Common myeloid progenitor, CD34-positive (primary cell): ENCODE measurements at regions not wholly inside any gene's neighbourhood (a gene's known extent, or its start where the extent isn't known, plus 50 kb on each side); places are given as distances from the start of the nearest gene placed in this dataset.

Experiments used
- CTCF ChIA-PET: fragments of 350-600 bp; sonication (Branson Sonifier 250); formaldehyde crosslinking; loops from one replicate; lab custom pipeline; 2021; ENCODE audit warnings: antibody characterized with exemption; lab: Charles Lee
- POLR2A ChIA-PET: fragments of 350-600 bp; sonication (Branson Sonifier 250); formaldehyde crosslinking; loops from one replicate; lab custom pipeline; 2021; ENCODE audit warnings: antibody characterized with exemption; lab: Charles Lee
- DNase-seq, 3 donors: peaks; one replicate each; pipeline versions ENCODE4 v3.0.0 to v3.0.0-alpha.2; 2013
- H3K27ac ChIP-seq, 2 experiments: 1 replicate in 1 of 2; 2 replicates in 1 of 2; pipeline ENCODE4 v1.7.0; 2013; ENCODE audit warnings: inconsistent platforms in 2 of 2, low read length in 2 of 2, mild to moderate bottlenecking in 2 of 2, low read depth in 1 of 2, moderate library complexity in 1 of 2; ENCODE audit not compliant: severe bottlenecking in 2 of 2, insufficient read depth in 1 of 2, poor library complexity in 1 of 2
- H3K27me3 ChIP-seq, 5 experiments: replicated peaks in 2 of 5; 1 replicate in 3 of 5; 2 replicates in 2 of 5; pipeline versions ENCODE4 v1.6.1 to v1.7.0; 2013; ENCODE audit warnings: low read length in 4 of 5, mild to moderate bottlenecking in 2 of 5, moderate library complexity in 2 of 5, inconsistent platforms in 1 of 5; ENCODE audit not compliant: insufficient read depth in 5 of 5, control insufficient read depth in 4 of 5
- H3K36me3 ChIP-seq, 4 experiments: 1 replicate in 2 of 4; 2 replicates in 2 of 4; pipeline versions ENCODE4 v1.6.1 to v1.7.0; 2013; ENCODE audit warnings: low read length in 3 of 4, control low read depth in 1 of 4, mild to moderate bottlenecking in 1 of 4; ENCODE audit not compliant: control insufficient read depth in 4 of 4, insufficient read depth in 4 of 4
- H3K4me1 ChIP-seq, 4 experiments: 1 replicate in 3 of 4; 2 replicates in 1 of 4; pipeline versions ENCODE4 v1.6.1 to v1.7.1; 2013; ENCODE audit warnings: low read length in 3 of 4, mild to moderate bottlenecking in 3 of 4, control low read depth in 1 of 4, inconsistent platforms in 1 of 4, moderate library complexity in 1 of 4; ENCODE audit not compliant: control insufficient read depth in 4 of 4, insufficient read depth in 4 of 4; ENCODE audit errors: control extremely low read depth in 1 of 4
- H3K4me3 ChIP-seq, 7 experiments: 1 replicate in 4 of 7; 2 replicates in 3 of 7; pipeline versions ENCODE4 v1.5.1 to v1.7.0; 2013; ENCODE audit warnings: mild to moderate bottlenecking in 7 of 7, low read length in 6 of 7, moderate library complexity in 6 of 7, inconsistent platforms in 2 of 7, low read depth in 2 of 7, control low read depth in 1 of 7; ENCODE audit not compliant: insufficient read depth in 4 of 7, control insufficient read depth in 1 of 7; ENCODE audit errors: extremely low read depth in 1 of 7
- H3K9me3 ChIP-seq, 5 experiments: 1 replicate in 4 of 5; 2 replicates in 1 of 5; pipeline versions ENCODE4 v1.6.1 to v1.7.1; 2013; ENCODE audit warnings: low read length in 4 of 5, mild to moderate bottlenecking in 2 of 5, inconsistent platforms in 1 of 5, low read depth in 1 of 5, moderate library complexity in 1 of 5; ENCODE audit not compliant: control insufficient read depth in 4 of 5, insufficient read depth in 2 of 5; ENCODE audit errors: control extremely low read depth in 1 of 5
- WGBS: methylation state at CpG from one replicate; pipeline ENCODE4 v1.1.5; 2013; ENCODE audit not compliant: insufficient coverage; 5-methylcytosine and 5-hydroxymethylcytosine counted together

- DNase-seq = no peak
- Histone ChIP-seq H3K36me3 (no peaks in the 10 kb centered on the region), H3K9me3 (peaks cover 0 to 3% (median 0%) of the 10 kb centered on the region in 5 experiments), H3K4me3 (no peak overlapping the region), H3K4me1 (no peaks in the 10 kb centered on the region), H3K27ac (no peak overlapping the region), H3K27me3 (peaks cover 0 to 7% (median 6%) of the 10 kb centered on the region in 5 experiments)
- 78% methylated on average over 2 of the region's 4 CpGs for WGBS
- POLR2A ChIA-PET = no interaction called here
- CTCF ChIA-PET = no interaction called here
Observed at GRCh38 chr7:155138204-155138603, 68.1 kb downstream of the HTR5A start.

GRCh38 chr7:155141562-155141961 is 71.4 kb downstream of the HTR5A start:
- CTCF ChIA-PET = no interaction called here
- H3K4me3 ChIP-seq = no peak overlapping the region

GRCh38 chr7:155143381-155143780 is 73.3 kb downstream of the HTR5A start:
- Histone ChIP-seq H3K4me1 (no peaks in the 10 kb centered on the region), H3K36me3 (no peaks in the 10 kb centered on the region), H3K27ac (no peak overlapping the region), H3K27me3 (peaks cover 0 to 18% (median 5%) of the 10 kb centered on the region in 5 experiments), H3K4me3 (no peak overlapping the region), H3K9me3 (no peaks in the 10 kb centered on the region)
- ChIA-PET POLR2A (no interaction called here), CTCF (no interaction called here)
- WGBS = 75% methylated on average over 8 of the region's 9 CpGs
- DNase-seq = no peak

More at GRCh38 chr7:155141562-155141961, 71.4 kb downstream of the HTR5A start:
- no peak for DNase-seq
- Histone ChIP-seq H3K27me3 (peaks cover 0 to 18% (median 7%) of the 10 kb centered on the region in 5 experiments), H3K27ac (no peak overlapping the region), H3K4me1 (no peaks in the 10 kb centered on the region), H3K36me3 (no peaks in the 10 kb centered on the region), H3K9me3 (peaks cover 0 to 3% (median 0%) of the 10 kb centered on the region in 5 experiments)
- WGBS = 31% methylated on average over 4 of the region's 5 CpGs
- POLR2A ChIA-PET = no interaction called here

GRCh38 chr7:155144371-155144770 is 74.2 kb downstream of the HTR5A start:
- Histone ChIP-seq H3K27ac (no peak overlapping the region), H3K27me3 (peaks cover 0 to 18% (median 5%) of the 10 kb centered on the region in 5 experiments), H3K9me3 (no peaks in the 10 kb centered on the region), H3K4me1 (no peaks in the 10 kb centered on the region), H3K4me3 (no peak overlapping the region), H3K36me3 (no peaks in the 10 kb centered on the region)
- POLR2A ChIA-PET = no interaction called here
- no peak for DNase-seq
- WGBS = 75% methylated on average over 5 of the region's 6 CpGs
- CTCF ChIA-PET = no interaction called here

GRCh38 chr7:155145477-155146255 is 75.5 kb downstream of the HTR5A start:
- H3K9me3 ChIP-seq = peaks cover 0 to 3% (median 0%) of the 10 kb centered on the region in 5 experiments
- 76% methylated on average over 6 of the region's 9 CpGs for WGBS

GRCh38 chr7:155147172-155147571 is 77.0 kb downstream of the HTR5A start:
- no peaks in the 10 kb centered on the region for H3K36me3 ChIP-seq

More at GRCh38 chr7:155145477-155146255, 75.5 kb downstream of the HTR5A start:
- Histone ChIP-seq H3K27me3 (peaks cover 0 to 17% (median 2%) of the 10 kb centered on the region in 5 experiments), H3K27ac (no peak overlapping the region), H3K4me3 (no peak overlapping the region), H3K4me1 (no peaks in the 10 kb centered on the region), H3K36me3 (no peaks in the 10 kb centered on the region)
- ChIA-PET POLR2A (no interaction called here), CTCF (no interaction called here)
- no peak for DNase-seq

GRCh38 chr7:155147624-155148023 is 77.5 kb downstream of the HTR5A start:
- DNase-seq = no peak
- peaks cover 0 to 7% (median 0%) of the 10 kb centered on the region in 5 experiments for H3K9me3 ChIP-seq
- no peak overlapping the region for H3K4me3 ChIP-seq
- H3K27ac ChIP-seq = no peak overlapping the region
- 100% methylated on average over 1 of the region's 2 CpGs for WGBS
- CTCF ChIA-PET = no interaction called here
- no peaks in the 10 kb centered on the region for H3K36me3 ChIP-seq
- POLR2A ChIA-PET = no interaction called here
- H3K27me3 ChIP-seq = peaks cover 0 to 13% (median 2%) of the 10 kb centered on the region in 5 experiments
- no peaks in the 10 kb centered on the region for H3K4me1 ChIP-seq

More at GRCh38 chr7:155147172-155147571, 77.0 kb downstream of the HTR5A start:
- WGBS = 100% methylated on average over 1 of the region's 1 CpG
- Histone ChIP-seq H3K4me1 (no peaks in the 10 kb centered on the region), H3K27me3 (peaks cover 0 to 13% (median 2%) of the 10 kb centered on the region in 5 experiments), H3K9me3 (peaks cover 0 to 7% (median 0%) of the 10 kb centered on the region in 5 experiments), H3K4me3 (no peak overlapping the region), H3K27ac (no peak overlapping the region)
- ChIA-PET CTCF (no interaction called here), POLR2A (no interaction called here)
- DNase-seq = no peak
